ENCODE measurements at regions not wholly inside any gene's neighbourhood (a gene's known extent, or its start where the extent isn't known, plus 50 kb on each side); places are given as distances from the start of the nearest gene placed in this dataset.

- no peak for TF ChIP-seq SP1 (IDR thresholded peaks at IDR 0.05; ENCODE audit: low read depth, low read length)
- TF ChIP-seq SIN3A (conservative IDR thresholded peaks at IDR 0.05 in 1 of 2, IDR thresholded peaks at IDR 0.05 in 1 of 2; ENCODE audit: low read depth in 1 of 2, low read length in 2 of 2), result no peak
- no peak for TF ChIP-seq HDAC2 (IDR thresholded peaks at IDR 0.05; ENCODE audit: borderline replicate concordance in 1 of 2, low read depth in 2 of 2, low read length in 2 of 2)
- TF ChIP-seq KDM1A (IDR thresholded peaks at IDR 0.05; ENCODE audit: borderline replicate concordance, low read length), result no peak
- no peak for TF ChIP-seq HDAC6 (IDR thresholded peaks at IDR 0.05; ENCODE audit: low read depth, low read length)
- TF ChIP-seq CREB1 (IDR thresholded peaks at IDR 0.05), result no peak
- TF ChIP-seq CTCF (IDR thresholded peaks at IDR 0.05; ENCODE audit: control extremely low read depth in 1 of 3, insufficient read depth in 1 of 3, low read depth in 1 of 3, low read length in 3 of 3), result no peak
- no peak for FAIRE-seq
- H3K36me3 ChIP-seq (ENCODE audit: control insufficient read depth in 2 of 4, insufficient read depth in 4 of 4, low read length in 3 of 4), result no peaks in the 10 kb centered on the region
- ChIA-PET POLR2A (ENCODE audit: partially characterized antibody) (no interaction called here), CTCF (ENCODE audit: partially characterized antibody) (interaction anchor here (0.6 to 1.3 kb wide), 3 partner anchors 21 to 158 kb away, joined by 3 to 4 read pairs (median 3); no protein-coding TSS in a partner anchor)
- no peaks in the 10 kb centered on the region for H3K27me3 ChIP-seq (replicated peaks in 1 of 4; ENCODE audit: control insufficient read depth in 3 of 4, extremely low read depth in 1 of 4, insufficient read depth in 3 of 4, low read length in 3 of 4)
- H3K27ac ChIP-seq (ENCODE audit: low read depth, low read length), result no peak overlapping the region
- H3K23ac ChIP-seq (ENCODE audit: insufficient read length), result no peak overlapping the region
- no peak overlapping the region for H3K4me3 ChIP-seq (ENCODE audit: extremely low read depth in 1 of 4, insufficient read depth in 2 of 4, low read depth in 3 of 4, low read length in 4 of 4)
- no peak overlapping the region for H2BK15ac ChIP-seq (ENCODE audit: low read length)
- H3K4me1 ChIP-seq (replicated peaks in 1 of 4; ENCODE audit: control insufficient read depth in 3 of 4, insufficient read depth in 4 of 4, low read length in 3 of 4), result peaks cover 0 to 5% (median 0%) of the 10 kb centered on the region in 4 experiments; a peak in 2 of 7 replicates
- H3K79me2 ChIP-seq (ENCODE audit: control insufficient read depth in 1 of 2, insufficient read depth in 2 of 2, low read length in 2 of 2), result no peaks in the 10 kb centered on the region
- 0 out of 2 replicates have a peak overlapping the region, but pooled peaks have one; percentile 71 for H2AFZ ChIP-seq (ENCODE audit: low read length)
- no peak overlapping the region for H2BK20ac ChIP-seq (ENCODE audit: low read length)
- DNase-seq (ENCODE audit: low read depth in 1 of 2, low spot score in 2 of 2), result no peak
- no peak overlapping the region for H2BK5ac ChIP-seq (ENCODE audit: low read depth, low read length)
- H4K8ac ChIP-seq (ENCODE audit: extremely low read depth, insufficient read depth, low read length), result no peak overlapping the region
- no peaks in the 10 kb centered on the region for H3K9me3 ChIP-seq (ENCODE audit: insufficient read depth in 2 of 2, low read depth in 1 of 2, low read length in 1 of 2)
- H2AK5ac ChIP-seq (ENCODE audit: low read depth, low read length), result no peak overlapping the region
- no peaks in the 10 kb centered on the region for H3K79me1 ChIP-seq (ENCODE audit: low read depth, low read length)
- no peak overlapping the region for H3K9ac ChIP-seq (replicated peaks in 1 of 4; ENCODE audit: extremely low read depth in 1 of 4, low read depth in 3 of 4, low read length in 3 of 4)
- no peaks in the 10 kb centered on the region; the same call in 1 of the 2 replicates for H3K23me2 ChIP-seq (ENCODE audit: low read depth, low read length)
- no peak overlapping the region for H3K18ac ChIP-seq (ENCODE audit: extremely low read depth, low read length)
- H4K5ac ChIP-seq (ENCODE audit: insufficient read length, low read depth, low read length), result no peak overlapping the region
- no peak overlapping the region for H2BK120ac ChIP-seq (replicated peaks; ENCODE audit: low read depth, low read length)
- no peak overlapping the region for H4K91ac ChIP-seq (replicated peaks; ENCODE audit: insufficient read length, low read length)
- H3K56ac ChIP-seq (replicated peaks; ENCODE audit: insufficient read length, low read depth, low read length), result no peak overlapping the region
- no peak overlapping the region for H3K4ac ChIP-seq (replicated peaks; ENCODE audit: insufficient read length, low read depth, low read length)
- H3K14ac ChIP-seq (ENCODE audit: insufficient read length), result no peak overlapping the region
- no peaks in the 10 kb centered on the region for H4K20me1 ChIP-seq (replicated peaks in 1 of 2; ENCODE audit: control insufficient read depth in 1 of 2, insufficient read depth in 2 of 2, low read length in 2 of 2)
- WGBS, 2 experiments (ENCODE audit: extremely low coverage in 1 of 2, insufficient coverage in 1 of 2, insufficient read length in 1 of 2, insufficient replicate concordance in 2 of 2, low coverage in 1 of 2, low lambda C conversion rate in 2 of 2, missing lambda C conversion rate in 1 of 2), result 90% methylated on average over 3 of the region's 3 CpGs; no CpG with 5 or more reads in 1 of the 2 experiments
- H2BK12ac ChIP-seq (ENCODE audit: low read depth, low read length), result no peak overlapping the region
- H3K4me2 ChIP-seq (ENCODE audit: insufficient read depth in 1 of 2, low read depth in 2 of 2, low read length in 2 of 2), result no peak overlapping the region
These were observed 160.0 kb upstream of the ZNF804B start for GRCh38 chr7:88599528-88599927.
